PC-3 (cell line): ENCODE measurements at regions not wholly inside any gene's neighbourhood (a gene's known extent, or its start where the extent isn't known, plus 50 kb on each side); places are given as distances from the start of the nearest gene placed in this dataset.

ENCODE experiments used
- CTCF ChIP-seq: fragments of 300-600 bp; sonication (generic); conservative IDR thresholded peaks from 2 replicates; pipeline ENCODE4 v1.5.1; 2017; ENCODE audit warnings: antibody characterized with exemption, low read depth, mild to moderate bottlenecking, low read length
- EZH2 ChIP-seq: fragments of 300-600 bp; sonication (generic); IDR thresholded peaks from one replicate; pipeline ENCODE4 v1.6.1; 2017; ENCODE audit warnings: antibody characterized with exemption, mild to moderate bottlenecking, low read length; ENCODE audit not compliant: unreplicated experiment

GRCh38 chr13:94886191-94886590 is 173.8 kb upstream of the SOX21 start:
- TF ChIP-seq CTCF (no peak), EZH2 (no peak)
